Activated B cell treated with CpG ODN at 0.5 μM for 24 hours (primary cell): ENCODE measurements at regions not wholly inside any gene's neighbourhood (a gene's known extent, or its start where the extent isn't known, plus 50 kb on each side); places are given as distances from the start of the nearest gene placed in this dataset.

ENCODE experiments used
- ATAC-seq: fragments of 200-7000 bp; cut with Tn5 transposase; one replicate; pipeline ENCODE4 v1.10.0; 2021; ENCODE audit warnings: low read depth, mild to moderate bottlenecking, moderate library complexity
- CTCF ChIA-PET: fragments of 350-600 bp; sonication (Branson Sonifier 250); formaldehyde crosslinking; loops from one replicate; lab custom pipeline; 2021; ENCODE audit warnings: antibody characterized with exemption; lab: Charles Lee
- POLR2A ChIA-PET: fragments of 350-600 bp; sonication (Branson Sonifier 250); formaldehyde crosslinking; loops from one replicate; lab custom pipeline; 2021; ENCODE audit warnings: antibody characterized with exemption; lab: Charles Lee
- DNase-seq: peaks from one replicate; pipeline ENCODE4 v3.0.0; 2022
- H3K27ac Mint-ChIP-seq: one replicate; pipeline ENCODE4 v1.8.0; 2020; ENCODE audit warnings: mixed read lengths
- H3K27me3 Mint-ChIP-seq: one replicate; pipeline ENCODE4 v1.8.0; 2021; ENCODE audit warnings: mixed read lengths
- H3K36me3 Mint-ChIP-seq: one replicate; pipeline ENCODE4 v1.8.0; 2021; ENCODE audit warnings: low read depth, mixed read lengths
- H3K4me1 Mint-ChIP-seq: one replicate; pipeline ENCODE4 v1.8.0; 2021; ENCODE audit warnings: mixed read lengths
- H3K4me3 Mint-ChIP-seq: one replicate; pipeline ENCODE4 v1.8.0; 2020; ENCODE audit warnings: mild to moderate bottlenecking, mixed read lengths
- H3K9me3 Mint-ChIP-seq: one replicate; pipeline ENCODE4 v1.8.0; 2020; ENCODE audit warnings: mixed read lengths
- intact Hi-C: fragments of 100-400 bp; cut with micrococcal nuclease; formaldehyde crosslinking; loops from one replicate; pipeline ENCODE4 v1.15.1; 2024
- TF ChIP-seq, protein P1 (sequence below): fragments of 200-600 bp; IDR thresholded peaks from one replicate; pipeline ENCODE4 v1.8.0; 2022; ENCODE audit warnings: antibody characterized with exemption, mild to moderate bottlenecking

DNA sequence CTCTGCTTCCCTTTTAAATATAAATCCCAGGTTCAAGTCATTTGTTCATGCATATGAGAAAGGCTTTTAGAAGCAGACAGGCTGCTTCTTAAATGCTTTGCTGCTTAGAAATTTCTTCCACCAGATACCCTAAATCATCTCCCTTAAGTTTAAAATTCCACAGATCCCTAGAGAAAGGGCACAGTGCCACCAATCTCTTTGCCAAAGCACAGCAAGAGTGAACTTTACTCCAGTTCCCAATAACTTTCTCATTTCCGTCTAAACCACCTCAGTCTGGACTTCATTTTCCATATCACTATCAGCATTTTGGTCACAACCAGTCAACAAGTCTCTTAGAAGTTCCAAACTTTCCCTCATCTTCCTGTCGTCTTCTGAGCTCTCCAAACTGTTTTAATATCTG, 679.8 kb upstream of the FTMT start:
- no peak overlapping the region for H3K4me3 Mint-ChIP-seq
- POLR2A ChIA-PET = no interaction called here
- no peak overlapping the region for H3K27ac Mint-ChIP-seq
- H3K9me3 Mint-ChIP-seq = peaks cover 3% of the 10 kb centered on the region
- TF ChIP-seq, protein P1, sequence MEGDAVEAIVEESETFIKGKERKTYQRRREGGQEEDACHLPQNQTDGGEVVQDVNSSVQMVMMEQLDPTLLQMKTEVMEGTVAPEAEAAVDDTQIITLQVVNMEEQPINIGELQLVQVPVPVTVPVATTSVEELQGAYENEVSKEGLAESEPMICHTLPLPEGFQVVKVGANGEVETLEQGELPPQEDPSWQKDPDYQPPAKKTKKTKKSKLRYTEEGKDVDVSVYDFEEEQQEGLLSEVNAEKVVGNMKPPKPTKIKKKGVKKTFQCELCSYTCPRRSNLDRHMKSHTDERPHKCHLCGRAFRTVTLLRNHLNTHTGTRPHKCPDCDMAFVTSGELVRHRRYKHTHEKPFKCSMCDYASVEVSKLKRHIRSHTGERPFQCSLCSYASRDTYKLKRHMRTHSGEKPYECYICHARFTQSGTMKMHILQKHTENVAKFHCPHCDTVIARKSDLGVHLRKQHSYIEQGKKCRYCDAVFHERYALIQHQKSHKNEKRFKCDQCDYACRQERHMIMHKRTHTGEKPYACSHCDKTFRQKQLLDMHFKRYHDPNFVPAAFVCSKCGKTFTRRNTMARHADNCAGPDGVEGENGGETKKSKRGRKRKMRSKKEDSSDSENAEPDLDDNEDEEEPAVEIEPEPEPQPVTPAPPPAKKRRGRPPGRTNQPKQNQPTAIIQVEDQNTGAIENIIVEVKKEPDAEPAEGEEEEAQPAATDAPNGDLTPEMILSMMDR = no peak
- no peaks in the 10 kb centered on the region for H3K36me3 Mint-ChIP-seq
- intact Hi-C loops = no loop called here
- no peaks in the 10 kb centered on the region for H3K27me3 Mint-ChIP-seq
- H3K4me1 Mint-ChIP-seq = no peaks in the 10 kb centered on the region
- CTCF ChIA-PET = no interaction called here
- ATAC-seq (no peak), DNase-seq (no peak)

DNA sequence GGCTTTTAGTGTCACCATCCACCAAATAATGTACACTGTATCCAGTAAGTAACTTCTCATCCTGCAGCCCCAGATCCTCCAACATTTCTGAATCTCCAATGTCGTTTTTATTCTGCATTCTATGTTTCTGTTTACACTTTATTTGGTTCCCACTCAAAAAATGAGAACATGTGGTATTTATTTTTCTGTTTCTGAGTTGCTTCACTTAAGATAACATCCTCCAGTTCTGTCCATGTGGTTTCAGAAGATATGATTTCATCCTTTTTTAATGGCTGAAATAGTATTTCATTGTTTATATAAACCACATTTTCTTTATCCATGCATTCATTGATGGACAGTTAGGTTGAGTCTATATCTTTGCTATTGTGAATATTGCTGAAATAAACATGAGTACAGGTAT, 677.3 kb upstream of the FTMT start:
- CTCF ChIA-PET = no interaction called here
- TF ChIP-seq, protein P1 = no peak
- no peak overlapping the region for H3K4me3 Mint-ChIP-seq
- no peaks in the 10 kb centered on the region for H3K36me3 Mint-ChIP-seq
- no peaks in the 10 kb centered on the region for H3K27me3 Mint-ChIP-seq
- ATAC-seq = no peak
- H3K27ac Mint-ChIP-seq = no peak overlapping the region
- H3K9me3 Mint-ChIP-seq = no peaks in the 10 kb centered on the region
- no peaks in the 10 kb centered on the region for H3K4me1 Mint-ChIP-seq
- DNase-seq = no peak
- POLR2A ChIA-PET = no interaction called here
- intact Hi-C loops = no loop called here

- ATAC-seq (no peak), DNase-seq (no peak)
- no peak overlapping the region for H3K27ac Mint-ChIP-seq
- H3K4me1 Mint-ChIP-seq = no peaks in the 10 kb centered on the region
- H3K36me3 Mint-ChIP-seq = no peaks in the 10 kb centered on the region
- intact Hi-C loops = no loop called here
- CTCF ChIA-PET = no interaction called here
- TF ChIP-seq, protein P1 = no peak
- POLR2A ChIA-PET = no interaction called here
- H3K4me3 Mint-ChIP-seq = no peak overlapping the region
- no peaks in the 10 kb centered on the region for H3K9me3 Mint-ChIP-seq
- no peaks in the 10 kb centered on the region for H3K27me3 Mint-ChIP-seq
These were observed 675.7 kb upstream of the FTMT start for GRCh38 chr5:121175986-121176385.

GRCh38 chr5:121182788-121183490, 668.7 kb upstream of the FTMT start:
- H3K36me3 Mint-ChIP-seq = no peaks in the 10 kb centered on the region
- H3K9me3 Mint-ChIP-seq = no peaks in the 10 kb centered on the region
- ChIA-PET POLR2A (no interaction called here), CTCF (no interaction called here)
- TF ChIP-seq, protein P1 = no peak
- intact Hi-C loops = no loop called here
- DNase-seq = no peak
- no peak overlapping the region for H3K27ac Mint-ChIP-seq
- H3K4me1 Mint-ChIP-seq = no peaks in the 10 kb centered on the region
- H3K27me3 Mint-ChIP-seq = no peaks in the 10 kb centered on the region
- no peak for ATAC-seq
- H3K4me3 Mint-ChIP-seq = no peak overlapping the region

GRCh38 chr5:121188849-121189248, 662.8 kb upstream of the FTMT start:
- H3K27ac Mint-ChIP-seq = no peak overlapping the region
- no peaks in the 10 kb centered on the region for H3K4me1 Mint-ChIP-seq
- H3K27me3 Mint-ChIP-seq = no peaks in the 10 kb centered on the region
- TF ChIP-seq, protein P1 = no peak
- ATAC-seq (no peak), DNase-seq (no peak)
- no peaks in the 10 kb centered on the region for H3K9me3 Mint-ChIP-seq
- no peak overlapping the region for H3K4me3 Mint-ChIP-seq
- no peaks in the 10 kb centered on the region for H3K36me3 Mint-ChIP-seq
- POLR2A ChIA-PET = no interaction called here
- intact Hi-C loops = no loop called here
- CTCF ChIA-PET = no interaction called here
